IMR-90 (cell line): ENCODE measurements at regions not wholly inside any gene's neighbourhood (a gene's known extent, or its start where the extent isn't known, plus 50 kb on each side); places are given as distances from the start of the nearest gene placed in this dataset.

ENCODE experiments used
- ATAC-seq: fragments of 200-7000 bp; cut with Tn5 transposase; 2 replicates; pipeline ENCODE4 v1.9.1; 2020; ENCODE audit warnings: low read depth, mild to moderate bottlenecking, moderate library complexity
- BruUV-seq: library from RNA; stranded (reverse); fragments of 400-500 nt; replicated peaks from 2 replicates; lab custom pipeline; 2021; lab: Mats Ljungman, UMichigan
- CTCF ChIA-PET: fragments of 300-600 bp; formaldehyde crosslinking; extraction: SDS; loops from one replicate; lab custom pipeline; 2021; ENCODE audit warnings: antibody characterized with exemption; lab: Yijun Ruan, JAX
- POLR2A ChIA-PET: fragments of 300-600 bp; sonication (Branson Sonifier 250); formaldehyde crosslinking; loops from one replicate; lab custom pipeline; 2022; ENCODE audit warnings: antibody characterized with exemption; ENCODE audit not compliant: unreplicated experiment; lab: Charles Lee
- DNase-seq: peaks from one replicate; pipeline ENCODE4 v3.0.0; 2013
- H2AFZ ChIP-seq: replicated peaks from 2 replicates; pipeline ENCODE3; 2013; ENCODE audit warnings: low read length, mild to moderate bottlenecking; ENCODE audit not compliant: poor library complexity
- H2AK5ac ChIP-seq: 2 replicates; pipeline ENCODE4 v1.6.1; 2013; ENCODE audit warnings: low read depth, low read length, inconsistent platforms
- H2AK9ac ChIP-seq: replicated peaks from 2 replicates; pipeline ENCODE3; 2013; ENCODE audit warnings: mild to moderate bottlenecking, low read depth, low read length, moderate library complexity; ENCODE audit not compliant: poor library complexity
- H2BK120ac ChIP-seq: 2 replicates; pipeline ENCODE4 v1.6.1; 2013; ENCODE audit warnings: low read depth, low read length, inconsistent platforms
- H2BK15ac ChIP-seq: 3 replicates; pipeline ENCODE4 v1.6.1; 2013; ENCODE audit warnings: low read depth, low read length, inconsistent platforms
- H2BK20ac ChIP-seq: 2 replicates; pipeline ENCODE4 v1.6.1; 2013; ENCODE audit warnings: low read depth, mild to moderate bottlenecking, inconsistent platforms, low read length, moderate library complexity
- H2BK5ac ChIP-seq: 2 replicates; pipeline ENCODE4 v1.6.1; 2013; ENCODE audit warnings: mild to moderate bottlenecking, low read depth, low read length, inconsistent platforms; ENCODE audit not compliant: poor library complexity, severe bottlenecking
- H3K14ac ChIP-seq: replicated peaks from 2 replicates; pipeline ENCODE4 v1.6.1; 2013; ENCODE audit warnings: low read depth, low read length, inconsistent platforms
- H3K18ac ChIP-seq: 2 replicates; pipeline ENCODE4 v1.6.1; 2013; ENCODE audit warnings: low read depth, low read length, control low read depth
- H3K23ac ChIP-seq: 2 replicates; pipeline ENCODE4 v1.6.1; 2013; ENCODE audit warnings: low read depth, low read length, inconsistent platforms
- H3K27ac ChIP-seq: 2 replicates; pipeline ENCODE4 v1.5.1; 2013; ENCODE audit warnings: mild to moderate bottlenecking, control low read depth, low read length; ENCODE audit not compliant: insufficient read depth
- H3K27me3 ChIP-seq: 2 replicates; pipeline ENCODE4 v1.6.1; 2013; ENCODE audit warnings: low read length; ENCODE audit not compliant: control insufficient read depth, insufficient read depth
- H3K36me3 ChIP-seq: 2 replicates; pipeline ENCODE4 v1.6.1; 2013; ENCODE audit warnings: low read length, mixed read lengths; ENCODE audit not compliant: control insufficient read depth, insufficient read depth
- H3K4ac ChIP-seq: 2 replicates; pipeline ENCODE4 v1.6.1; 2013; ENCODE audit warnings: low read depth, low read length, inconsistent platforms
- H3K4me1 ChIP-seq: 2 replicates; pipeline ENCODE4 v1.6.1; 2013; ENCODE audit warnings: low read length, mixed read lengths; ENCODE audit not compliant: control insufficient read depth, insufficient read depth
- H3K4me2 ChIP-seq: 2 replicates; pipeline ENCODE4 v1.6.1; 2013; ENCODE audit warnings: low read depth, mild to moderate bottlenecking, control low read depth, low read length, moderate library complexity
- H3K4me3 ChIP-seq: 2 replicates; pipeline ENCODE4 v1.5.1; 2013; ENCODE audit warnings: low read depth, mild to moderate bottlenecking, control low read depth, low read length, moderate library complexity; ENCODE audit not compliant: insufficient read depth
- H3K56ac ChIP-seq: 2 replicates; pipeline ENCODE4 v1.6.1; 2013; ENCODE audit warnings: low read length, inconsistent platforms; ENCODE audit not compliant: insufficient read depth; ENCODE audit errors: extremely low read depth
- H3K79me1 ChIP-seq, 2 experiments: 2 replicates each; pipeline ENCODE4 v1.6.1; 2013; ENCODE audit warnings: low read length in 2 of 2, inconsistent platforms in 1 of 2, low read depth in 1 of 2
- H3K9ac ChIP-seq: 2 replicates; pipeline ENCODE4 v1.6.1; 2013; ENCODE audit warnings: low read depth, low read length, control low read depth
- H3K9me1 ChIP-seq: 2 replicates; pipeline ENCODE4 v1.6.1; 2013; ENCODE audit warnings: low read length, inconsistent platforms; ENCODE audit not compliant: insufficient read depth
- H3K9me3 ChIP-seq: 2 replicates; pipeline ENCODE4 v1.6.1; 2013; ENCODE audit warnings: low read length; ENCODE audit not compliant: control insufficient read depth, insufficient read depth
- H4K20me1 ChIP-seq: 2 replicates; pipeline ENCODE4 v1.6.1; 2013; ENCODE audit warnings: low read length, inconsistent platforms; ENCODE audit not compliant: insufficient read depth
- H4K5ac ChIP-seq: 2 replicates; pipeline ENCODE4 v1.6.1; 2013; ENCODE audit warnings: mild to moderate bottlenecking, low read depth, low read length, control low read depth
- H4K8ac ChIP-seq, 2 experiments: 2 replicates each; pipeline ENCODE4 v1.6.1; 2013; ENCODE audit warnings: low read depth in 2 of 2, low read length in 2 of 2, control low read depth in 1 of 2, inconsistent platforms in 1 of 2
- H4K91ac ChIP-seq: 2 replicates; pipeline ENCODE4 v1.6.1; 2013; ENCODE audit warnings: low read depth, low read length, inconsistent platforms; ENCODE audit not compliant: insufficient read depth
- BHLHE40 ChIP-seq: fragments of 150-350 bp; IDR thresholded peaks from 2 replicates; pipeline ENCODE4 v1.6.1; 2016; ENCODE audit warnings: mild to moderate bottlenecking, low read depth, low read length
- CEBPB ChIP-seq: IDR thresholded peaks from 2 replicates; pipeline ENCODE4 v1.6.1; 2012; ENCODE audit warnings: low read depth, low read length, improper control_type of control experiment
- CHD1 ChIP-seq: IDR thresholded peaks from 2 replicates; pipeline ENCODE4 v1.6.1; 2012; ENCODE audit warnings: low read depth, low read length, improper control_type of control experiment
- ELK1 ChIP-seq: fragments of 150-350 bp; IDR thresholded peaks from 2 replicates; pipeline ENCODE4 v1.6.1; 2016; ENCODE audit warnings: low read depth, mild to moderate bottlenecking, low read length, moderate library complexity, borderline replicate concordance
- FOS ChIP-seq: fragments of 150-350 bp; IDR thresholded peaks from 2 replicates; pipeline ENCODE4 v1.6.1; 2016; ENCODE audit warnings: low read depth, low read length
- MAFK ChIP-seq: IDR thresholded peaks from 2 replicates; pipeline ENCODE4 v1.6.1; 2012; ENCODE audit warnings: low read depth, low read length, improper control_type of control experiment
- MAZ ChIP-seq: IDR thresholded peaks from 2 replicates; pipeline ENCODE4 v1.6.1; 2012; ENCODE audit warnings: low read depth, mild to moderate bottlenecking, low read length, improper control_type of control experiment, moderate library complexity, borderline replicate concordance
- MXI1 ChIP-seq: IDR thresholded peaks from 2 replicates; pipeline ENCODE4 v1.6.1; 2012; ENCODE audit warnings: low read depth, mild to moderate bottlenecking, low read length, moderate library complexity, borderline replicate concordance
- NFE2L2 ChIP-seq: fragments of 150-350 bp; IDR thresholded peaks from 2 replicates; pipeline ENCODE4 v1.6.1; 2016; ENCODE audit warnings: low read depth, mild to moderate bottlenecking, low read length
- POLR2A ChIP-seq: IDR thresholded peaks from 2 replicates; pipeline ENCODE4 v1.6.1; 2012; ENCODE audit warnings: mild to moderate bottlenecking, low read depth, low read length
- RAD21 ChIP-seq: IDR thresholded peaks from 2 replicates; pipeline ENCODE4 v1.6.1; 2012; ENCODE audit warnings: low read length, improper control_type of control experiment
- RFX5 ChIP-seq: IDR thresholded peaks from 2 replicates; pipeline ENCODE4 v1.8.0; 2012; ENCODE audit warnings: low read depth, mild to moderate bottlenecking, low read length, moderate library complexity
- SMC3 ChIP-seq: fragments of 150-350 bp; IDR thresholded peaks from 2 replicates; pipeline ENCODE4 v1.6.1; 2016; ENCODE audit warnings: low read depth, mild to moderate bottlenecking, antibody characterized with exemption, low read length, moderate library complexity
- USF2 ChIP-seq: fragments of 150-350 bp; IDR thresholded peaks from 2 replicates; pipeline ENCODE4 v1.6.1; 2017; ENCODE audit warnings: mild to moderate bottlenecking, antibody characterized with exemption, low read length, low read depth
- WGBS, 2 experiments: methylation state at CpG; one replicate each; pipeline versions ENCODE4 v1.1.5 to v1.1.7; 2013; ENCODE audit warnings: missing lambda C conversion rate in 2 of 2; ENCODE audit not compliant: insufficient read length in 1 of 2; ENCODE audit errors: extremely low coverage in 2 of 2; 5-methylcytosine and 5-hydroxymethylcytosine counted together
- dilution Hi-C: fragments of 300-500 bp; cut with HindIII; formaldehyde crosslinking; loops from one replicate; pipeline ENCODE4 v1.14.3; 2018; ENCODE audit warnings: low sequenced_read_pairs; ENCODE audit not compliant: unreplicated experiment
- in situ Hi-C: fragments of 300-500 bp; cut with MboI; formaldehyde crosslinking; loops from 3 replicates; pipeline ENCODE4 v1.14.3; 2019; ENCODE audit warnings: low sequenced_read_pairs, inconsistent platforms, mixed read lengths
- intact Hi-C: fragments of 100-400 bp; cut with micrococcal nuclease; formaldehyde crosslinking; loops from 2 replicates; pipeline ENCODE4 v1.10.0; 2022
- TF ChIP-seq, protein P1 (sequence below): conservative IDR thresholded peaks from 2 replicates; pipeline ENCODE4 v1.5.1; 2012; ENCODE audit warnings: mild to moderate bottlenecking, low read depth, low read length, improper control_type of control experiment

DNA sequence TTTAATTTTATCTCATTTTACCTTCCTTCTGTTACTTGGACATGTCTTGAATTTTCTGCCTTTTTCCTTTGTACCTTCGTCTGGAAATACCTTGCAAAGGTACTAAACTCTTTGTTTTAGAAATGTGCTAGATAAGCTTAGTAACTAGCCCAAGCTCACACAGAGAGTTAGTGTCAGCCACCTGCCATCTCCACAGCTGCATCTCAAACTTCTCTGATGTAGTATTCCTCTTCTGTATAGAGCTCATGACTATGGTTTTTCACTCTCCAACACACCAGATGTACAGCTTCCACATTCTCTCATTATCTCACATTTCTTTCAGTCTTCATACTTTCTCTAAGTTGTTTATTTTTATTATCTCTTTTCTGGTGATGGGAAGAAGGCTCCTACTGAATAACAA, 516.6 kb upstream of the ROBO2 start:
- Histone ChIP-seq H2AK9ac (no peak overlapping the region), H3K27ac (no peak overlapping the region), H4K91ac (no peak overlapping the region), H2BK20ac (no peak overlapping the region), H2AFZ (no peak overlapping the region), H2BK5ac (no peak overlapping the region), H3K4ac (no peak overlapping the region), H3K4me3 (no peak overlapping the region), H4K20me1 (no peaks in the 10 kb centered on the region), H3K79me1 (no peaks in the 10 kb centered on the region), H3K56ac (no peak overlapping the region), H3K4me1 (peaks cover 2% of the 10 kb centered on the region; the same call in 1 of the 2 replicates), H2BK120ac (no peak overlapping the region), H4K8ac (no peak overlapping the region), H3K27me3 (no peaks in the 10 kb centered on the region), H2BK15ac (no peak overlapping the region), H3K23ac (no peak overlapping the region), H3K14ac (no peak overlapping the region), H4K5ac (no peak overlapping the region), H3K18ac (no peak overlapping the region), H3K9me3 (no peaks in the 10 kb centered on the region), H3K9ac (no peak overlapping the region), H3K4me2 (no peak overlapping the region), H3K36me3 (no peaks in the 10 kb centered on the region), H2AK5ac (no peak overlapping the region), H3K9me1 (no peaks in the 10 kb centered on the region)
- dilution Hi-C loops (no loop called here), in situ Hi-C loops (no loop called here), intact Hi-C loops (no loop called here)
- POLR2A ChIA-PET, result no interaction called here
- CTCF ChIA-PET, result interaction anchor here (0.9 kb wide), 1 partner anchor 11 kb away, joined by 4 read pairs; no protein-coding TSS in a partner anchor
- TF ChIP-seq ELK1 (no peak), FOS (no peak), MAFK (no peak), NFE2L2 (no peak), SMC3 (no peak), POLR2A (no peak), RAD21 (no peak), RFX5 (no peak), CEBPB (no peak), MXI1 (no peak), MAZ (no peak), BHLHE40 (no peak), CHD1 (no peak), USF2 (no peak)
- TF ChIP-seq, protein P1, sequence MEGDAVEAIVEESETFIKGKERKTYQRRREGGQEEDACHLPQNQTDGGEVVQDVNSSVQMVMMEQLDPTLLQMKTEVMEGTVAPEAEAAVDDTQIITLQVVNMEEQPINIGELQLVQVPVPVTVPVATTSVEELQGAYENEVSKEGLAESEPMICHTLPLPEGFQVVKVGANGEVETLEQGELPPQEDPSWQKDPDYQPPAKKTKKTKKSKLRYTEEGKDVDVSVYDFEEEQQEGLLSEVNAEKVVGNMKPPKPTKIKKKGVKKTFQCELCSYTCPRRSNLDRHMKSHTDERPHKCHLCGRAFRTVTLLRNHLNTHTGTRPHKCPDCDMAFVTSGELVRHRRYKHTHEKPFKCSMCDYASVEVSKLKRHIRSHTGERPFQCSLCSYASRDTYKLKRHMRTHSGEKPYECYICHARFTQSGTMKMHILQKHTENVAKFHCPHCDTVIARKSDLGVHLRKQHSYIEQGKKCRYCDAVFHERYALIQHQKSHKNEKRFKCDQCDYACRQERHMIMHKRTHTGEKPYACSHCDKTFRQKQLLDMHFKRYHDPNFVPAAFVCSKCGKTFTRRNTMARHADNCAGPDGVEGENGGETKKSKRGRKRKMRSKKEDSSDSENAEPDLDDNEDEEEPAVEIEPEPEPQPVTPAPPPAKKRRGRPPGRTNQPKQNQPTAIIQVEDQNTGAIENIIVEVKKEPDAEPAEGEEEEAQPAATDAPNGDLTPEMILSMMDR, result no peak
- no TSS peak for BruUV-seq
- no CpG with 5 or more reads among the region's 1 CpG for WGBS, 2 experiments
- DNase-seq (peak; percentile 12), ATAC-seq (peak; percentile 42; the same call in 1 of the 2 replicates)
